Upper lobe of left lung (tissue), 4 donors: ENCODE measurements at regions not wholly inside any gene's neighbourhood (a gene's known extent, or its start where the extent isn't known, plus 50 kb on each side); places are given as distances from the start of the nearest gene placed in this dataset.

Experiments
- POLR2A ChIP-seq, 4 donors: fragments of 450-650 bp; IDR thresholded peaks; one replicate each; pipeline ENCODE4 v1.5.1; 2016 to 2017; ENCODE audit warnings: antibody characterized with exemption in 4 of 4, mild to moderate bottlenecking in 2 of 4
- TF ChIP-seq, protein P1 (sequence below), 6 experiments: fragments of 450-650 bp in 4 of 6; fragments of 200-600 bp in 2 of 6; sonication (generic) in 2 of 6; IDR thresholded peaks; one replicate each; pipeline ENCODE4 v1.5.1; 2016 to 2019; ENCODE audit warnings: antibody characterized with exemption in 6 of 6

DNA sequence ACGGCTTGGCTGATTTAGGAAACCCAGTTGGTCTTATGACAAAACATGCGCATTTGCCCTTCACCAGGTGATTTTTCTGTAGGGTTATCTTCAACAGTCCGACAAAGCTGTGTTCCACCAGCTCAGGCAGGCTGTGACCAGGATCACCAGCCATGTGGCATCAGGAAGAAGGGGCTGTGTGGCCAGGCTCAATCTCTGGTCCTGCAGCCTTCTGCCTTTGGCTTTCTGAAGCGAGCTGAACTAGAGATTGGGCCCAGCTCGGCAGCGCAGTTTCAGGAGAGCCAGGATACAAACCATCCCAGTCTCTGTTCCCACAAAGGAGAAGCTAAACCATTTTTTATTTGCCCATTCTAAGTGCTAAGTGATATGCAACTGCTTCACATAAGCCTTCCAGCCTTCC, 282.3 kb downstream of the SOX11 start:
- TF ChIP-seq, protein P1, sequence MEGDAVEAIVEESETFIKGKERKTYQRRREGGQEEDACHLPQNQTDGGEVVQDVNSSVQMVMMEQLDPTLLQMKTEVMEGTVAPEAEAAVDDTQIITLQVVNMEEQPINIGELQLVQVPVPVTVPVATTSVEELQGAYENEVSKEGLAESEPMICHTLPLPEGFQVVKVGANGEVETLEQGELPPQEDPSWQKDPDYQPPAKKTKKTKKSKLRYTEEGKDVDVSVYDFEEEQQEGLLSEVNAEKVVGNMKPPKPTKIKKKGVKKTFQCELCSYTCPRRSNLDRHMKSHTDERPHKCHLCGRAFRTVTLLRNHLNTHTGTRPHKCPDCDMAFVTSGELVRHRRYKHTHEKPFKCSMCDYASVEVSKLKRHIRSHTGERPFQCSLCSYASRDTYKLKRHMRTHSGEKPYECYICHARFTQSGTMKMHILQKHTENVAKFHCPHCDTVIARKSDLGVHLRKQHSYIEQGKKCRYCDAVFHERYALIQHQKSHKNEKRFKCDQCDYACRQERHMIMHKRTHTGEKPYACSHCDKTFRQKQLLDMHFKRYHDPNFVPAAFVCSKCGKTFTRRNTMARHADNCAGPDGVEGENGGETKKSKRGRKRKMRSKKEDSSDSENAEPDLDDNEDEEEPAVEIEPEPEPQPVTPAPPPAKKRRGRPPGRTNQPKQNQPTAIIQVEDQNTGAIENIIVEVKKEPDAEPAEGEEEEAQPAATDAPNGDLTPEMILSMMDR (IDR thresholded peaks at IDR 0.05): no peak
- no peak for TF ChIP-seq POLR2A (IDR thresholded peaks at IDR 0.05)
